NCI-H2081 treated with DMSO at 0.1 percent for 48 hours (cell line): ENCODE measurements at regions not wholly inside any gene's neighbourhood (a gene's known extent, or its start where the extent isn't known, plus 50 kb on each side); places are given as distances from the start of the nearest gene placed in this dataset.
"Not testable (repeated sequence)": the region's sequence is repeated elsewhere in the genome, so short reads cannot be mapped to it uniquely, and the experiment has no call there.

Experiments
- DNase-seq: peaks from one replicate; lab custom pipeline; 2025; lab: John Stamatoyannopoulos, UW

DNA sequence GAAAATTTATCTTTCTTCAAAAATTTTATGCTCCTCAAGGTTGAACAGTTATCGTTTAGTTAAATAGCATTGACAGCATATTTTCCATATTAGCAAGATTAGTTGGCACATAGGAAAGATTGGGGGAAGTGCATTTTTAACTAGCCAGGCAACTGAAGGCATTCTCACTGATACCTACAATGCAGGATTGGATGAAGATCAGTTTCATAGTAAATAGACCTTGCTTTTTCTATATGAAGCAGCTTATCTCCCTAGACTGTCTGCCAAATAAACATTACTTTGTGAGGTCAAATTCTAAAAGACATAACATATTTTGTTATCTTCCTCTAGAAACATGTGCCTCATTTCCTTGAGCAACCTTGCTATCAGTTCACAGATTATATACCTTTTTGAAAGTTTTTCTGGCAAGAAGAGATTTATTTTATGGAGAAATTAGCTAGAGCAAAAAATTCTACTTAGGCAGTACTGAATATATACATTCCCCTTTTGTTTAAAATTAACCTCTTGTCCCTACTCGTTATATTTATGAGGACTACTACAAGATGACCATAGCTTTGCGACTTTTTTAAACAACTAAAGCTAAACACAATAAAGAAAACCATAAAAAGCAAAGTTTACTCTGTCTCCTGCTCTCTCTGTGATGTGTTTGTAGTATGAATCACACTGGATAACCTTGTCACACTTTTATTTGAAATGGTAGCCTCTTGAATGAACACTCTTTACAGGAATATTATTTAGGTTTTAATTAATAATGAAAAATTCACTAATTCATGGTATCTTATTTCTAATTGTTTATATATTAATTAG is 654.9 kb upstream of the TBL1XR1 start:
- no peak for DNase-seq

DNA sequence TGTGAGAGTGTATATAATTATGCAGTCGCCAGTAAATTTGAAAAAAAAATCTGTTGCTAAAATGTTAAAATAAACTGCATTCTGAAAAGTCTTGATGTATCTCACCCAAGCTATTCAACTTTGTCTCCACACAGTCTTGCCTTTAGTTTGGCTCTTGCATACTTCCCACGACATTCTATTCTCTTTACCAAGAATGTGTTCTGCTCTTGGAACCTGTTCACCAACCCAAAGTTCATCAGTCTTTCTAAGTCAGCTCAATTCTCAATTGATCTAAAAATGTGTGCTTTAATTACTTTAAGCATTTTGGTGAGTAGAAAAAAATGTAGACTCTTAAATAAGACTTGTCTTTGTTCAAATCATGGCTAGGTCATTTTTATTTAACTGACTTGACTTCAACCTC is 657.7 kb upstream of the TBL1XR1 start:
- DNase-seq: no peak

DNA sequence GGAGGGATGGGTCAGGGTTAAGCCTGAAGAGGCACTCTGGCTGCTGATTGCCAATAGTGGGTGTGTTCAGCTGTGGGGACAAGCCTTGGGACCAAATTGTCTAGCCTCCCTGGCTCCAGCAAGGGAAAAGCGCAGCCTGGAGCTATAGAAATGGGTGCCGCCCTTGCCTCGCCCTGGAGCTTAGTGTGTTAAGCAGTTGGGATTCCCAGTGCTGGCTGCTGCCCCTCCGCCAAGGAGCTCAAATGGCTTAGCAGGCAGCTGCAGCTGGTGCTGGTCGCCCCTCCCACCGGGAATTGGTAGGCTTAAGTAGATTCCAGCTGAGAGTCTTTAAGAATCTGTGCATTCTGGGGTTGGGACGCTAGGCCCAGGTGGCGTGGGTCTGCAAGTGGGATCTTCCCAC is 662.9 kb upstream of the TBL1XR1 start:
- DNase-seq: no peak

DNA sequence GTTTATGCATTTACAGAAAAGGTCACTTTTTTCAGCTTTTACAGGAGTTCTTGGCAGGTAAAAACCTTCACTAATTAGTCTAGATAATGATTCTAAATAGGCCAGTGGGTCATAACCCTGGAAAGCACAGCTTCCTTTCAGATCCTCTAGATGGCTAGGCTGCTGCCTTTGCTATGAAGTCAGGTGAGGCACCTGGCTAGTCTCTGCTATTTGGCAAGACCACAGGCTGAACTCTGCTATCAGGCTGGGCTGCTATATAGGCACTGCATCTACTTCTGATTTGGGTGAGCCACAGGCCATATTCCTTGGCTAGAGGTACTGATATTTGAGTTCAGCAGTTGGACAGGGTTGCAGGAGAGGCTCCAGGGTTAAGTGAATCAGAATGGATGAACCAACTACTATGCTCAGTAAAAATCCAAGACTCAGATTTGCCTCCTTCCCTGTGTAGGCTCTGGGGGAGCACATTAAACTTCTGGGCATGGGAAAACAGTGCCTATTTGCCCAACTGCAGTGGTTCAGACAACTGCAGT is 665.7 kb upstream of the TBL1XR1 start:
- no peak for DNase-seq

DNA sequence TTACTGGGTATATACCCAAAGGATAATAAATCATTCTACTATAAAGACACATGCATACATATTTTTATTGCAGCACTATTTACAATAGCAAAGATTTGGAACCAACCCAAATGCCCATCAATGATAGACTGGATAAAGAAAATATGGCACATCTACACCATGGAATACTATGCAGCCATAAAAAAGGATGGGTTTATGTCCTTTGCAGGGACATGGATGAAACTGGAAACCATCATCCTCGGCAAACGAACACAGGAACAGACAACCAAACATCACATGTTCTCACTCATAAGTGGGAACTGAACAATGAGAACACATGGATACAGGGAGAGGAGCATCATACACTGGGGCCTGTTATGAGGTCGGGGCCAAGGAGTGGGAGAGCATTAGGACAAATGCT is 665.0 kb upstream of the KCNMB2 start:
- DNase-seq: not testable (repeated sequence)

- no peak for DNase-seq
Measured at GRCh38 chr3:177878192-177878591, 658.0 kb upstream of the KCNMB2 start.

GRCh38 chr3:177878957-177879356 is 657.3 kb upstream of the KCNMB2 start:
- DNase-seq: no peak

DNA sequence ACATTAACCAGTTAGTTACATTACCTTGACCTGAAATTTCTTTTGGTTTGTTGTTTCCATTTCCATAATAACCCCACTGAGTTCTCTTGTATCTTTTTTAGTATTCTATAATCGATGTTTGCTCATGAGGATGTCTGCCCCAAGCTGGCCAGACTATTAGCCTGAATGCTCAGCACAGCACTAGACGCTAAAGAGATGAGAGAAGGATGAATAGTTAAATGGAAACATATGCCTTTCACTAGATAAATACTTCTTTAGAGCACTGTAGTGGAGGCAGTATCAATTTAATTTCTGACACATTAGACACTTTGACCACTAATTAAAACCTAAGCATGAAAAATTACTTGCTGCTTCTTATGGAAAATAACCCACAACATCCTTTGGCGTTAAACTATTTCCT is 654.9 kb upstream of the KCNMB2 start:
- DNase-seq: no peak

DNA sequence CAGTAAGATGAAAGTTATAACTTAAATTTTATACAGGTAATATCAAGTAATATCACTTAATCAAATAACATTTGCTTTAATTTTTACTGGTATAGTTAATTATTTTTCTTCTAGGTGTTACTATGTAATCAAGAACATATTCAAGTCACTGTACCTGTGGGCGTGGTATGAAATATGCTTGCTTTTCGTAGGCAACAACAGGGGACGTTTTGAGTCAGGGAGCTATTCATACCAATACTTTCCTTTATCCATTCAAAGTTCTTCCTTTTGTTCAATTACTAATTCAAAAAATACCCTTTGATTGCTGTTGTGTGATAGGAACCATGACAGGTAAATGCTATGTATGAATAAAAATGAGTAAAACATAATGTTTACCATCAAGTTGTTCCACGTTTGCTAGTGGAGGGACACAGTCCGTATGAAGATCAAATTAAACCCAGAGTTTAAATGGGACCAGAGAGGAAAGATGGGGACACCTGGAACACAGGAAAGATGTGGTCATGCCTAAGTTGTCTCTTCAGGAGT is 654.0 kb upstream of the KCNMB2 start:
- DNase-seq: no peak

- DNase-seq: no peak
Measured at GRCh38 chr3:177883091-177883490, 653.1 kb upstream of the KCNMB2 start.

DNA sequence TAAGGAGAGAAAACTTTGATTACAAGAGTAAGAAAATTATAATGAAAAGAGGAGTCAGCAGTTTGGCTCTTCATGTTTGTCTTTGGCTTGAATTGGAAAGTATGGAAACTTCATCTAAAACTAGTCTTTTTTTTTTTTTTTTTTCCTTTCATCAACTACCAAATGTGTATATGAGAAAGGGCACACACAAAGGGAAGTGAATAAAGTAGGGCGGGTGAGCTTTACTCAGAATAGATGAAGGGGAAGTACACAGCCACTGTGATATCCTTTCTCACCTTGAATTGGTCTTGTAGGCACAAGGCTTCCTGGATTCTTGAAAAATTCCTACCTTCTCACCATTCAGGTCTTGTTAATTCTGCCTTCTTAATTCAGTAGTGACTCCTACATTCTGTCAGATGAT is 652.3 kb upstream of the KCNMB2 start:
- DNase-seq: no peak

GRCh38 chr3:177885063-177885462 is 651.2 kb upstream of the KCNMB2 start:
- no peak for DNase-seq

- DNase-seq: no peak
Measured at GRCh38 chr3:177886501-177886900, 649.7 kb upstream of the KCNMB2 start.

GRCh38 chr3:177887475-177887874 is 648.8 kb upstream of the KCNMB2 start:
- no peak for DNase-seq

- DNase-seq: no peak
Measured at GRCh38 chr3:177889161-177889560, 647.1 kb upstream of the KCNMB2 start.

DNA sequence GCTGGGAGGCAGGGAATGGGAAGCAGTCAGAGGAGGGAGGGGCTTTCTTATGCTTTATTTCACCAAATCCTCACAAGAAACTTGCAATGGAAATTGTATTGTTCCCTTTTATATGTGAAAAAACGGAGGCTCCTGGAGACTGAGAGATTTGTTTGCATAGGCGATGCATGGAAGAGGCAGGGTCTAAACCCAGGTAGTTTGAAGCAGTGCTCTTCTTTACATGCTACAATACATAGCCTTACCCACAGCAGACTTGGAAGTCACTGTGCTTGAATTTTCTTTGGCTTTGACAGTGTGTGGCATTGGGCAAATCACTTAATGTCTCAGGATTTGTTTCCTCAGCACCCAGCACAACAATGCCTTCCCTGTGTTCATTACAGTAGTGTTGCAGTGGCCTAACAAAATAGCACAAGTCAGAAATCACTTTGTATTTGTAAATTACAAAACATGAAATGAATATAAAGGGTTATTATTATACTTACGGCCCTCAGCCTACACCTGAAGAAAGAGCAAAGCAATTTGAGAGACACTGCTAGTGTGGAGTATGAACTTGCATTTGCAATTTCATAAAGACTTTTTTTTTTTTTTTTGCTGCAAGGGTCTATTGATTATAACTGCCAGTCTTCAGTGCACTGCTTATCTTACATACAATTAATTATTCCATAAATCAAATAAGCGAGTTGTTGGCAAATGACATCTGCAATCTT is 646.4 kb upstream of the KCNMB2 start:
- DNase-seq: no peak

- DNase-seq: no peak
Measured at GRCh38 chr3:177890359-177890683, 645.9 kb upstream of the KCNMB2 start.

DNA sequence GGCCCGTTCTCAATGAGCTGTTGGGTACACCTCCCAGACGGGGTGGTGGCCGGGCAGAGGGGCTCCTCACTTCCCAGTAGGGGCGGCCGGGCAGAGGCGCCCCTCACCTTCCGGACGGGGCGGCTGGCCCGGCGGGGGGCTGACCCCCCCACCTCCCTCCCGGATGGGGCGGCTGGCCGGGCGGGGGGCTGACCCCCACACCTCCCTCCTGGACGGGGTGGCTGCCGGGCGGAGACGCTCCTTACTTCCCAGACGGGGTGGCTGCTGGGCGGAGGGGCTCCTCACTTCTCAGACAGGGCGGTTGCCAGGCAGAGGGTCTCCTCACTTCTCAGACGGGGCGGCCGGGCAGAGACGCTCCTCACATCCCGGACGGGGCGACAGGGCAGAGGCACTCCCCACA is 644.7 kb upstream of the KCNMB2 start:
- not testable (repeated sequence) for DNase-seq

DNA sequence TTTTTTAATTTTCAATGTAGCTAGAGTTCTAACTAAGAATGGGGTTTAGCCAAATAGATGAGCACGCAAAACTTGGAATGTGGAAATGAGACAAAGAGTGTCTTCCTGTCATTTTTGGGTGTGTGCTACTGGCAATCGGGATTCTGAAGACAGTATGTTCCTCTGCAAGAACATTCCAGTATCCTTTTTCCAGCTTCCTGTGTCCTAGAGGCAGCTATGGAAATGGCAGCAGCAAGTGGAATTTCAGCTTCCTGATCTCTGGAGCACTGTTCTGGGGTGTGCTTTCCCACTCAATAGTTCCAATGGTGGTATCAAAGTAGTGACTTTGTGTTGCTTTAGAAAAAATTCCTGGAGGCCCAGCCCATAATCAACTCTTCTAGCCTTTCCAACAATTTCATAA is 642.9 kb upstream of the KCNMB2 start:
- no peak for DNase-seq

DNA sequence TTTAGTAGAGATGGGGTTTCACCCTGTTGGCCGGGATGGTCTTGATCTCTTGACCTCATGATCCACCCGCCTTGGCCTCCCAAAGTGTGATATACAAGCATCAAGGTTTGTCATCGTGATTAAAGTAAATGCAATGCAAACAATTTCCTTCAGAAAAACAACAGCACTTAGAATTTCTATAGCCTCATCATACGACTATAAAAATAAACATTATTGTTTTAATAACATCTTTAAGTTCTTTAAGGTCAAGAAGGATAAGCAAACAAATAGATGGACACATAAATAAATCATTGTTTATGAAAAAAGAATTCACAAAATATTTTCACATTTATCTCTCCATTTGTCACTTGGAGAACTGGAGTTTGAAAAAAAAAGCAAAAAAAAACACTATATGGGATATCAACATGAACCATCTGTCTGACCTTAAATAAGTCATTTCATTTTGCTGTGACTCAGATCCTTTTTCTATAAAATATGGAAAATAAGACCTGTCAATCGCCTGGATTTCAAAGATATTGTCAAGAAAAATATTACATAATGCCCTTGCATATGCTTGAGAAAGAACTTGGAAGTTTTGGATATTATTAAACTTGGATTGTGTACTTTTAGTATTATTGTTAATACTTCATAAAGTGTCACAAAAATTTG is 642.0 kb upstream of the KCNMB2 start:
- no peak for DNase-seq

DNA sequence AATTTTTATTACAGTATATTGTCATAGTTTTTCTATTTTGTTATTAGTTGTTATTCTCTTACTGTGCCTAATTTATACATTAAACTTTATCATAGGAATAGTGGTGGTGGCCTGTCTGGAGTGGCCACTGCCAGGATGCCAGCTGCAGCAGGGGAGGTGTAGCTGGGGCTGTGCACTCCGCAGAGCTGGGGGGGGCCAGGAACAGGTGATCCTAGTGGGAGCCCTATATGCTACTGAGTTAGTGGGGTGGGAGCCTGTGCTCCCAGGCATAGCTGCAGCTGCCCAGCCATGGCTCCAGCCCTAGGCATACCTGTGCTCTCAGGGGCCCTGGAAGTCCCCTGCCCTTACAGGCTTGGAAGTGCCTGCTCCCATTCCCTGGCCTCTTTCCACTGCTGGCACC is 638.1 kb upstream of the KCNMB2 start:
- no peak for DNase-seq

DNA sequence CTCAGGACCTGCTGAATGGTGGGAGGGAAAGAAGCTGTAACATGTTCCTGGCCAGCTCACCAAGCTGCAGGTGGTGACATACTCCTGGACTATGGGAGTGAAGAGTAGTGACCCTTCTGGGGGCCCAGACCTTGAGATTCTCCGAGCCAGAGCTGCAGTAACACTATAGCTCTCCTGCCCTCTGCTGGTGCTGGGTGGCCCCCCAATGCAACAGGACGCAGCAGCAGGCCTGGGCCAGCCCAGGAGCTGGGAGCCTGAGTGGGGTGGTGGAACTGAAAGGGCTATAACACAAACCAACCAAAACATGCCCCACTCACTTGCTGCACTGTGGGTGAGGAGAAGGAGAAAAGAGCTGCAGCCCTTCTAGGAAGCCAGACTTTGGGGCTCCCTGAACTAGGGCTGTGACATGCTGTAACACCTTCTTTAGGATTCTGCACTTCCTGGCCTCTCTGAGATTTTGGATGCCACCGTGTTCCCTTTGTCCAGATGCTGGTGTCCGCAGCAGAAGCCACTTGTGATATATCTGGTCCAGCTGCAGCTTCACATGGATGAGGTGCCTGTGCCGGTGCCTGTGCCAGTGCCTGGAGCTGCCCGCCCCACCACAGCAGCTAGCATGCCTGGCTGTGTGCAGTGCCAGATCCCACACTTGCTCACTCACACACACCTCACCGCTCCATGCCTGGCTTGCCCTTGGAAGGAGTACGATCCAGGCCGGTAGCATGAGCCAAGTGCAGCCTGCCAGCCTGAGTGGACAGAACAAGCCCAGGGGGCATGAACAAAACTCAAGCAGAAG is 636.8 kb upstream of the KCNMB2 start:
- no peak for DNase-seq
